Activated CD8-positive, alpha-beta T cell treated with anti-CD3 and anti-CD28 coated beads for 36 hours (primary cell): ENCODE measurements at regions not wholly inside any gene's neighbourhood (a gene's known extent, or its start where the extent isn't known, plus 50 kb on each side); places are given as distances from the start of the nearest gene placed in this dataset.

ENCODE experiments used
- ATAC-seq: fragments of 200-7000 bp; cut with Tn5 transposase; one replicate; pipeline ENCODE4 v1.10.0; 2021; ENCODE audit warnings: mild to moderate bottlenecking, moderate library complexity
- CTCF ChIA-PET: fragments of 350-600 bp; sonication (Branson Sonifier 250); formaldehyde crosslinking; loops from one replicate; lab custom pipeline; 2021; ENCODE audit warnings: antibody characterized with exemption; lab: Charles Lee
- POLR2A ChIA-PET: fragments of 350-600 bp; sonication (Branson Sonifier 250); formaldehyde crosslinking; loops from one replicate; lab custom pipeline; 2021; ENCODE audit warnings: antibody characterized with exemption; lab: Charles Lee
- DNase-seq: peaks from one replicate; pipeline ENCODE4 v3.0.0-alpha.2; 2020
- H3K27ac Mint-ChIP-seq: one replicate; pipeline ENCODE4 v1.8.0; 2021; ENCODE audit warnings: mild to moderate bottlenecking, mixed read lengths
- H3K27me3 Mint-ChIP-seq: one replicate; pipeline ENCODE4 v1.8.0; 2021; ENCODE audit warnings: mixed read lengths
- H3K36me3 Mint-ChIP-seq: one replicate; pipeline ENCODE4 v1.8.0; 2021; ENCODE audit warnings: low read depth, mixed read lengths
- H3K4me1 Mint-ChIP-seq: one replicate; pipeline ENCODE4 v1.8.0; 2021; ENCODE audit warnings: low read depth, mixed read lengths
- H3K4me3 Mint-ChIP-seq: one replicate; pipeline ENCODE4 v1.8.0; 2021; ENCODE audit warnings: mild to moderate bottlenecking, moderate library complexity, mixed read lengths
- H3K9me3 Mint-ChIP-seq: one replicate; pipeline ENCODE4 v1.8.0; 2021; ENCODE audit warnings: mixed read lengths
- CTCF ChIP-seq: fragments of 200-600 bp; IDR thresholded peaks from one replicate; pipeline ENCODE4 v1.8.0; 2022; ENCODE audit warnings: antibody characterized with exemption, mild to moderate bottlenecking
- intact Hi-C: fragments of 100-400 bp; cut with micrococcal nuclease; formaldehyde crosslinking; loops from one replicate; pipeline ENCODE4 v1.10.0; 2022

- no peak for TF ChIP-seq CTCF
- DNase-seq (no peak), ATAC-seq (no peak)
- Mint-ChIP-seq H3K36me3 (no peaks in the 10 kb centered on the region), H3K9me3 (peaks cover 20% of the 10 kb centered on the region), H3K27me3 (peaks cover 13% of the 10 kb centered on the region), H3K4me1 (peaks cover 5% of the 10 kb centered on the region), H3K27ac (no peak overlapping the region), H3K4me3 (no peak overlapping the region)
- ChIA-PET CTCF (no interaction called here), POLR2A (no interaction called here)
- intact Hi-C loops = no loop called here
Observed at GRCh38 chr12:76202621-76203020, 118.1 kb upstream of the NAP1L1 start.

- no peak for TF ChIP-seq CTCF
- intact Hi-C loops = no loop called here
Observed at GRCh38 chr12:76201758-76202157, 117.3 kb upstream of the NAP1L1 start.

GRCh38 chr12:76201316-76201715 lies 116.8 kb upstream of the NAP1L1 start:
- POLR2A ChIA-PET = interaction anchor here (0.9 kb wide), 1 partner anchor 13 kb away, joined by 3 read pairs; no protein-coding TSS in a partner anchor

More at GRCh38 chr12:76201758-76202157, 117.3 kb upstream of the NAP1L1 start:
- H3K9me3 Mint-ChIP-seq = peaks cover 20% of the 10 kb centered on the region
- H3K4me3 Mint-ChIP-seq = no peak overlapping the region
- peaks cover 11% of the 10 kb centered on the region for H3K27me3 Mint-ChIP-seq
- H3K36me3 Mint-ChIP-seq = no peaks in the 10 kb centered on the region
- ChIA-PET CTCF (interaction anchor here (0.6 kb wide), 1 partner anchor 22 kb away, joined by 3 read pairs; no protein-coding TSS in a partner anchor), POLR2A (no interaction called here)
- ATAC-seq = no peak
- H3K27ac Mint-ChIP-seq = no peak overlapping the region
- H3K4me1 Mint-ChIP-seq = peaks cover 5% of the 10 kb centered on the region
- no peak for DNase-seq

GRCh38 chr12:76199808-76200207 lies 115.3 kb upstream of the NAP1L1 start:
- peaks cover 13% of the 10 kb centered on the region for H3K27me3 Mint-ChIP-seq
- peaks cover 20% of the 10 kb centered on the region for H3K9me3 Mint-ChIP-seq
- ATAC-seq (no peak), DNase-seq (no peak)
- ChIA-PET POLR2A (no interaction called here), CTCF (no interaction called here)
- H3K27ac Mint-ChIP-seq = no peak overlapping the region
- H3K4me3 Mint-ChIP-seq = no peak overlapping the region
- peaks cover 5% of the 10 kb centered on the region for H3K4me1 Mint-ChIP-seq
- no peak for TF ChIP-seq CTCF
- intact Hi-C loops = no loop called here
- no peaks in the 10 kb centered on the region for H3K36me3 Mint-ChIP-seq

More at GRCh38 chr12:76201316-76201715, 116.8 kb upstream of the NAP1L1 start:
- DNase-seq (no peak), ATAC-seq (no peak)
- Mint-ChIP-seq H3K36me3 (no peaks in the 10 kb centered on the region), H3K4me3 (no peak overlapping the region), H3K4me1 (peaks cover 5% of the 10 kb centered on the region), H3K27ac (no peak overlapping the region), H3K9me3 (peaks cover 20% of the 10 kb centered on the region), H3K27me3 (peaks cover 14% of the 10 kb centered on the region)
- no peak for TF ChIP-seq CTCF
- CTCF ChIA-PET = interaction anchor here (0.6 kb wide), 1 partner anchor 22 kb away, joined by 3 read pairs; no protein-coding TSS in a partner anchor
- intact Hi-C loops = no loop called here

- ATAC-seq (no peak), DNase-seq (no peak)
- no peak for TF ChIP-seq CTCF
- POLR2A ChIA-PET = interaction anchor here (0.7 kb wide), 1 partner anchor 68 kb away, joined by 3 read pairs; no protein-coding TSS in a partner anchor
- no peak overlapping the region for H3K27ac Mint-ChIP-seq
- no peaks in the 10 kb centered on the region for H3K36me3 Mint-ChIP-seq
- CTCF ChIA-PET = no interaction called here
- H3K27me3 Mint-ChIP-seq = peaks cover 13% of the 10 kb centered on the region
- peaks cover 5% of the 10 kb centered on the region for H3K4me1 Mint-ChIP-seq
- no peak overlapping the region for H3K4me3 Mint-ChIP-seq
- H3K9me3 Mint-ChIP-seq = peaks cover 20% of the 10 kb centered on the region
- intact Hi-C loops = no loop called here
Observed at GRCh38 chr12:76198839-76199238, 114.4 kb upstream of the NAP1L1 start.
